Midbrain (tissue), 1 donor: ENCODE measurements at regions not wholly inside any gene's neighbourhood (a gene's known extent, or its start where the extent isn't known, plus 50 kb on each side); places are given as distances from the start of the nearest gene placed in this dataset.
"Not testable (repeated sequence)": the region's sequence is repeated elsewhere in the genome, so short reads cannot be mapped to it uniquely, and the experiment has no call there.

Experiments
- DNase-seq: peaks from one replicate; lab custom pipeline; 2025; lab: John Stamatoyannopoulos, UW

GRCh38 chr4:20196476-20196875 is 55.2 kb upstream of the SLIT2 start:
- DNase-seq, result no peak

GRCh38 chr4:20195071-20195885 is 56.4 kb upstream of the SLIT2 start:
- no peak for DNase-seq

- no peak for DNase-seq
Measured at GRCh38 chr4:20194123-20195013, 57.3 kb upstream of the SLIT2 start.

- DNase-seq, result no peak
Measured at GRCh38 chr4:20193141-20193936, 58.4 kb upstream of the SLIT2 start.

- DNase-seq, result no peak
Measured at GRCh38 chr4:20192736-20193135, 59.0 kb upstream of the SLIT2 start.

- DNase-seq, result no peak
Measured at GRCh38 chr4:20185103-20185502, 66.6 kb upstream of the SLIT2 start.

- DNase-seq, result not testable (repeated sequence)
Measured at GRCh38 chr4:20183131-20183530, 68.6 kb upstream of the SLIT2 start.

- DNase-seq, result no peak
Measured at GRCh38 chr4:20181926-20182325, 69.8 kb upstream of the SLIT2 start.

GRCh38 chr4:20180509-20180908 is 71.2 kb upstream of the SLIT2 start:
- DNase-seq, result no peak

GRCh38 chr4:20178902-20179576 is 72.7 kb upstream of the SLIT2 start:
- DNase-seq, result no peak

- no peak for DNase-seq
Measured at GRCh38 chr4:20176881-20177280, 74.8 kb upstream of the SLIT2 start.

GRCh38 chr4:20172070-20172760 is 79.5 kb upstream of the SLIT2 start:
- DNase-seq, result no peak

GRCh38 chr4:20166544-20166943 is 85.2 kb upstream of the SLIT2 start:
- no peak for DNase-seq

GRCh38 chr4:20159516-20159915 is 92.2 kb upstream of the SLIT2 start:
- DNase-seq, result no peak

GRCh38 chr4:20158195-20158594 is 93.5 kb upstream of the SLIT2 start:
- DNase-seq, result no peak

- no peak for DNase-seq
Measured at GRCh38 chr4:20151436-20151835, 100.3 kb upstream of the SLIT2 start.

- not testable (repeated sequence) for DNase-seq
Measured at GRCh38 chr4:20149143-20149542, 102.6 kb upstream of the SLIT2 start.

GRCh38 chr4:20137176-20137575 is 114.5 kb upstream of the SLIT2 start:
- DNase-seq, result no peak

GRCh38 chr4:20127626-20128025 is 124.1 kb upstream of the SLIT2 start:
- no peak for DNase-seq

GRCh38 chr4:20126906-20127305 is 124.8 kb upstream of the SLIT2 start:
- DNase-seq, result no peak
